GM12878 (cell line): ENCODE measurements at regions not wholly inside any gene's neighbourhood (a gene's known extent, or its start where the extent isn't known, plus 50 kb on each side); places are given as distances from the start of the nearest gene placed in this dataset.

ENCODE experiments used
- ATAC-seq: fragments of 200-7000 bp; cut with Tn5 transposase; 3 replicates; pipeline ENCODE4 v1.9.1; 2020; ENCODE audit warnings: mild to moderate bottlenecking, moderate library complexity
- BruUV-seq: library from RNA; stranded (reverse); fragments of 400-500 nt; replicated peaks from 2 replicates; lab custom pipeline; 2021; lab: Mats Ljungman, UMichigan
- CTCF ChIA-PET: fragments of 300-600 bp; sonication (Branson Sonifier 250); formaldehyde crosslinking; extraction: SDS; loops from one replicate; lab custom pipeline; 2021; ENCODE audit warnings: inconsistent platforms; lab: Yijun Ruan, JAX
- POLR2A ChIA-PET: fragments of 350-600 bp; formaldehyde crosslinking; extraction: SDS; loops from one replicate; lab custom pipeline; 2021; ENCODE audit warnings: inconsistent platforms; lab: Charles Lee
- RAD21 ChIA-PET: fragments of 300-600 bp; sonication (Branson Sonifier 250); formaldehyde crosslinking; loops from one replicate; lab custom pipeline; 2023; ENCODE audit warnings: antibody characterized with exemption; ENCODE audit not compliant: unreplicated experiment; lab: Charles Lee
- SMC1A ChIA-PET: fragments of 300-600 bp; sonication (Branson Sonifier 250); formaldehyde crosslinking; loops from one replicate; lab custom pipeline; 2023; ENCODE audit not compliant: unreplicated experiment, uncharacterized antibody; lab: Charles Lee
- DNase-seq: peaks from one replicate; pipeline ENCODE4 v3.0.0-alpha.2; 2011; ENCODE audit warnings: low read depth, low spot score
- FAIRE-seq: peaks from 3 replicates; lab custom pipeline; 2011; peaks lifted over from hg19 to GRCh38; lab: Jason Lieb, UNC
- H2AFZ ChIP-seq: 2 replicates; pipeline ENCODE4 v1.6.0; 2011; ENCODE audit warnings: low read depth, low read length, control low read depth; ENCODE audit not compliant: control insufficient read depth
- H3K27ac ChIP-seq: 2 replicates; pipeline ENCODE4 v1.5.1; 2011; ENCODE audit warnings: control low read depth; ENCODE audit not compliant: control insufficient read depth, insufficient read depth
- H3K27me3 ChIP-seq, 2 experiments: replicated peaks in 1 of 2; 2 replicates each; pipeline versions ENCODE4 v1.6.0 to v1.6.1; 2011; ENCODE audit warnings: low read length in 1 of 2; ENCODE audit not compliant: control insufficient read depth in 2 of 2, insufficient read depth in 2 of 2
- H3K36me3 ChIP-seq, 2 experiments: 2 replicates each; pipeline ENCODE4 v1.5.1; 2011; ENCODE audit warnings: low read length in 1 of 2; ENCODE audit not compliant: control insufficient read depth in 2 of 2, insufficient read depth in 2 of 2
- H3K4me1 ChIP-seq: 2 replicates; pipeline ENCODE4 v1.6.1; 2011; ENCODE audit warnings: mild to moderate bottlenecking, low read length, moderate library complexity, mixed read lengths; ENCODE audit not compliant: control insufficient read depth, insufficient read depth
- H3K4me2 ChIP-seq: 2 replicates; pipeline ENCODE4 v1.6.0; 2011; ENCODE audit warnings: control low read depth; ENCODE audit not compliant: control insufficient read depth, insufficient read depth
- H3K4me3 ChIP-seq: fragments of 200-600 bp; sonication (generic); 2 replicates; pipeline ENCODE4 v1.5.1; 2016
- H3K79me2 ChIP-seq: 2 replicates; pipeline ENCODE4 v1.6.0; 2011; ENCODE audit warnings: low read length; ENCODE audit not compliant: control insufficient read depth, insufficient read depth
- H3K9ac ChIP-seq: 2 replicates; pipeline ENCODE4 v1.8.0; 2011; ENCODE audit warnings: low read length, control low read depth, mixed read lengths; ENCODE audit not compliant: control insufficient read depth, insufficient read depth
- H3K9me3 ChIP-seq: replicated peaks from 3 replicates; pipeline ENCODE4 v1.5.1; 2011; ENCODE audit warnings: mild to moderate bottlenecking, low read length; ENCODE audit not compliant: control insufficient read depth, insufficient read depth
- H4K20me1 ChIP-seq: 2 replicates; pipeline ENCODE4 v1.6.0; 2011; ENCODE audit not compliant: control insufficient read depth, insufficient read depth
- CBFB ChIP-seq: IDR thresholded peaks from 2 replicates; pipeline ENCODE4 v1.6.1; 2016; ENCODE audit warnings: antibody characterized with exemption, low read depth
- CHD4 ChIP-seq: fragments of 200-600 bp; sonication (generic); IDR thresholded peaks from 2 replicates; pipeline ENCODE4 v1.6.1; 2016; ENCODE audit warnings: mild to moderate bottlenecking
- GABPA ChIP-seq: IDR thresholded peaks from 2 replicates; pipeline ENCODE4 v1.6.1; 2014; ENCODE audit warnings: antibody characterized with exemption, low read depth, mild to moderate bottlenecking, inconsistent platforms
- HDAC2 ChIP-seq: fragments of 200-600 bp; sonication (generic); IDR thresholded peaks from 2 replicates; pipeline ENCODE4 v1.6.1; 2017
- NR2F1 ChIP-seq: fragments of 450-650 bp; conservative IDR thresholded peaks from 2 replicates; pipeline ENCODE4 v1.6.1; 2017; ENCODE audit warnings: mild to moderate bottlenecking
- PAX5 ChIP-seq: IDR thresholded peaks from 2 replicates; pipeline ENCODE4 v1.6.1; 2011; ENCODE audit warnings: low read depth, low read length, borderline replicate concordance
- SMAD5 ChIP-seq: IDR thresholded peaks from 2 replicates; pipeline ENCODE4 v1.6.1; 2016; ENCODE audit warnings: antibody characterized with exemption, low read depth
- YBX1 ChIP-seq: fragments of 450-650 bp; IDR thresholded peaks from 2 replicates; pipeline ENCODE4 v1.6.1; 2016; ENCODE audit warnings: antibody characterized with exemption
- ZNF207 ChIP-seq: fragments of 450-650 bp; IDR thresholded peaks from 2 replicates; pipeline ENCODE4 v1.6.1; 2014; ENCODE audit warnings: antibody characterized with exemption, mild to moderate bottlenecking, borderline replicate concordance
- ZSCAN29 ChIP-seq: fragments of 450-650 bp; IDR thresholded peaks from 2 replicates; pipeline ENCODE4 v1.6.1; 2017; ENCODE audit warnings: mild to moderate bottlenecking, moderate library complexity
- ZZZ3 ChIP-seq: IDR thresholded peaks from 2 replicates; pipeline ENCODE4 v1.6.1; 2011; ENCODE audit warnings: low read depth; ENCODE audit not compliant: control insufficient read depth, insufficient read length
- WGBS: methylation state at CpG from one replicate; pipeline ENCODE4 v1.1.6; 2016; ENCODE audit warnings: low lambda C conversion rate; ENCODE audit not compliant: insufficient replicate concordance, insufficient coverage; ENCODE audit errors: missing lambda C conversion rate; 5-methylcytosine and 5-hydroxymethylcytosine counted together
- in situ Hi-C: fragments of 300-500 bp; cut with MboI; formaldehyde crosslinking; loops from 9 replicates; pipeline ENCODE4 v1.14.3; 2018; ENCODE audit warnings: mixed read lengths
- intact Hi-C: fragments of 100-400 bp; cut with micrococcal nuclease; formaldehyde crosslinking; loops from one replicate; pipeline ENCODE4 v1.14.2; 2022; ENCODE audit not compliant: unreplicated experiment
- TF ChIP-seq, protein P1 (sequence below): fragments of 450-650 bp; IDR thresholded peaks from 2 replicates; pipeline ENCODE4 v1.6.1; 2016; ENCODE audit warnings: mild to moderate bottlenecking
- TF ChIP-seq, protein P2 (sequence below): fragments of 450-650 bp; IDR thresholded peaks from 2 replicates; pipeline ENCODE4 v1.6.1; 2017; ENCODE audit warnings: mild to moderate bottlenecking
- TF ChIP-seq, protein P3 (sequence below): IDR thresholded peaks from 2 replicates; pipeline ENCODE4 v1.6.1; 2011; ENCODE audit warnings: low read depth, low read length, improper control_type of control experiment, borderline replicate concordance

DNA sequence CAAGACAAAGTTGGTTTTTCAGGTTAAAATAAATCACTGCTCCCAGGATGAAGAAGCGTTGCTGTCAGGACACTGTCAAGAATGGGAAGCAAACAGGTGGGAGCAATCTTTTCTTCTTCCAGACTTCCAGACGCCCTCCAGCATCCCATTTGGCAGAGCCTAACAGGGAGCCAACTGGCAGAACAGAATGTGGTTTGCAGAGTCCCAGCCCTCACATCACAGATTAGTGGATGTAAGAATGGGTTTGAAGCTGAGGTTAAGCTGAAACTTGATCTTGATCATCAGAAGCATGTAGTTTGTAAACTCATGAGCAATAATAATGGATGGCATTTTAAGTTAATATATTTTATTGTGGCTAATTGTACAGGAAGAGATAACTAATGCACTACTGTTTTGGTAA, 636.4 kb downstream of the SLC6A15 start:
- FAIRE-seq (no peak), DNase-seq (no peak), ATAC-seq (no peak)
- RAD21 ChIA-PET: no interaction called here
- CTCF ChIA-PET: no interaction called here
- 4% methylated on average over 2 of the region's 2 CpGs for WGBS
- H3K79me2 ChIP-seq: no peaks in the 10 kb centered on the region
- no peak overlapping the region for H2AFZ ChIP-seq
- TF ChIP-seq ZNF207: no peak
- TF ChIP-seq ZSCAN29: no peak
- TF ChIP-seq YBX1: no peak
- TF ChIP-seq, protein P1, sequence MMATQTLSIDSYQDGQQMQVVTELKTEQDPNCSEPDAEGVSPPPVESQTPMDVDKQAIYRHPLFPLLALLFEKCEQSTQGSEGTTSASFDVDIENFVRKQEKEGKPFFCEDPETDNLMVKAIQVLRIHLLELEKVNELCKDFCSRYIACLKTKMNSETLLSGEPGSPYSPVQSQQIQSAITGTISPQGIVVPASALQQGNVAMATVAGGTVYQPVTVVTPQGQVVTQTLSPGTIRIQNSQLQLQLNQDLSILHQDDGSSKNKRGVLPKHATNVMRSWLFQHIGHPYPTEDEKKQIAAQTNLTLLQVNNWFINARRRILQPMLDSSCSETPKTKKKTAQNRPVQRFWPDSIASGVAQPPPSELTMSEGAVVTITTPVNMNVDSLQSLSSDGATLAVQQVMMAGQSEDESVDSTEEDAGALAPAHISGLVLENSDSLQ: no peak
- TF ChIP-seq, protein P2, sequence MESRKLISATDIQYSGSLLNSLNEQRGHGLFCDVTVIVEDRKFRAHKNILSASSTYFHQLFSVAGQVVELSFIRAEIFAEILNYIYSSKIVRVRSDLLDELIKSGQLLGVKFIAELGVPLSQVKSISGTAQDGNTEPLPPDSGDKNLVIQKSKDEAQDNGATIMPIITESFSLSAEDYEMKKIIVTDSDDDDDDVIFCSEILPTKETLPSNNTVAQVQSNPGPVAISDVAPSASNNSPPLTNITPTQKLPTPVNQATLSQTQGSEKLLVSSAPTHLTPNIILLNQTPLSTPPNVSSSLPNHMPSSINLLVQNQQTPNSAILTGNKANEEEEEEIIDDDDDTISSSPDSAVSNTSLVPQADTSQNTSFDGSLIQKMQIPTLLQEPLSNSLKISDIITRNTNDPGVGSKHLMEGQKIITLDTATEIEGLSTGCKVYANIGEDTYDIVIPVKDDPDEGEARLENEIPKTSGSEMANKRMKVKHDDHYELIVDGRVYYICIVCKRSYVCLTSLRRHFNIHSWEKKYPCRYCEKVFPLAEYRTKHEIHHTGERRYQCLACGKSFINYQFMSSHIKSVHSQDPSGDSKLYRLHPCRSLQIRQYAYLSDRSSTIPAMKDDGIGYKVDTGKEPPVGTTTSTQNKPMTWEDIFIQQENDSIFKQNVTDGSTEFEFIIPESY: no peak
- no peak for TF ChIP-seq NR2F1
- no peak for TF ChIP-seq SMAD5
- TF ChIP-seq, protein P3, sequence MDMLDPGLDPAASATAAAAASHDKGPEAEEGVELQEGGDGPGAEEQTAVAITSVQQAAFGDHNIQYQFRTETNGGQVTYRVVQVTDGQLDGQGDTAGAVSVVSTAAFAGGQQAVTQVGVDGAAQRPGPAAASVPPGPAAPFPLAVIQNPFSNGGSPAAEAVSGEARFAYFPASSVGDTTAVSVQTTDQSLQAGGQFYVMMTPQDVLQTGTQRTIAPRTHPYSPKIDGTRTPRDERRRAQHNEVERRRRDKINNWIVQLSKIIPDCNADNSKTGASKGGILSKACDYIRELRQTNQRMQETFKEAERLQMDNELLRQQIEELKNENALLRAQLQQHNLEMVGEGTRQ: no peak
- no peak for TF ChIP-seq CHD4
- TF ChIP-seq GABPA: no peak
- no peak for TF ChIP-seq PAX5
- TF ChIP-seq CBFB: no peak
- no peak for TF ChIP-seq HDAC2
- no peak for TF ChIP-seq ZZZ3
- H3K9ac ChIP-seq: no peak overlapping the region
- no TSS peak for BruUV-seq
- intact Hi-C loops: no loop called here
- H3K9me3 ChIP-seq: no peaks in the 10 kb centered on the region
- no peak overlapping the region for H3K4me3 ChIP-seq
- POLR2A ChIA-PET: no interaction called here
- no peaks in the 10 kb centered on the region for H3K36me3 ChIP-seq
- SMC1A ChIA-PET: no interaction called here
- H3K27ac ChIP-seq: no peak overlapping the region
- no peaks in the 10 kb centered on the region for H3K27me3 ChIP-seq
- no peaks in the 10 kb centered on the region for H4K20me1 ChIP-seq
- no peak overlapping the region for H3K4me2 ChIP-seq
- in situ Hi-C loops: no loop called here
- no peaks in the 10 kb centered on the region for H3K4me1 ChIP-seq
